HG02588 (cell line): ENCODE measurements at regions not wholly inside any gene's neighbourhood (a gene's known extent, or its start where the extent isn't known, plus 50 kb on each side); places are given as distances from the start of the nearest gene placed in this dataset.

Experiments
- ATAC-seq: cut with Tn5 transposase; IDR thresholded peaks from one replicate; pipeline ENCODE4 v1.9.1; 2021; ENCODE audit warnings: mild to moderate bottlenecking, moderate library complexity; ENCODE audit not compliant: unreplicated experiment

DNA sequence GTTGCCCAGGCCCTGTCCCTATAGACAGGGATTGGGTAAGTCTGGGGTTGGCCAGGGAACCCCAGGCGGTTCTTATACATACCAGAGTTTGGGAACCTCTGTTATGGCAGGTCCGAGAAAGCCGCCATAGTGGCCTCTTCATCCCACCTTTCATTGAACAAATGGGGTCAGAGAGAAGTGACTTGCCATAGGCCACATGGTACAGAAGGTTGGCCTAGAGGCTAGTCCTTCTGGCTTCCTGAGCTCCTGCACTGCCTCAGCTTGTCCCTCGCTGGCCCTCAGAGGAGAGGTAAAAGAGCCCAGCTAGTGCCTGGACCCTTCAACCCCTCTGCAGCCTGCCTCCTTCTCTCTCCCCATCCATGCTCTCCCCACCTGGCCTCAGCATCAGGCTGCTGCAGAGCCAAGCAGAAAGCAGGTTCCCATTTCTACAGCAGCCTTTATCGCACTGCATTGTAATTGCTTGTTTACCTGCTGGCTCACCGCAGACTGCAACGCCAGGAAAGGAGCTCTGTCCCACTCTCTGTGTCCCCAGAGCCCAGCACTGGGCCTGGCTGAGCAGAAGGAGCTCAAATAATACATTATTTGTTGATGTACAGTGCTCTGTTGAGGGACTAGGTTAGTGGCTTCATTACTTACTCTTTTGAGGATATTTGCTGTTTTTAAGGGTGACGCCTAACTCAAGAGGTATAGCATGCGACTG is 103.6 kb downstream of the TRIM29 start:
- ATAC-seq = no peak

DNA sequence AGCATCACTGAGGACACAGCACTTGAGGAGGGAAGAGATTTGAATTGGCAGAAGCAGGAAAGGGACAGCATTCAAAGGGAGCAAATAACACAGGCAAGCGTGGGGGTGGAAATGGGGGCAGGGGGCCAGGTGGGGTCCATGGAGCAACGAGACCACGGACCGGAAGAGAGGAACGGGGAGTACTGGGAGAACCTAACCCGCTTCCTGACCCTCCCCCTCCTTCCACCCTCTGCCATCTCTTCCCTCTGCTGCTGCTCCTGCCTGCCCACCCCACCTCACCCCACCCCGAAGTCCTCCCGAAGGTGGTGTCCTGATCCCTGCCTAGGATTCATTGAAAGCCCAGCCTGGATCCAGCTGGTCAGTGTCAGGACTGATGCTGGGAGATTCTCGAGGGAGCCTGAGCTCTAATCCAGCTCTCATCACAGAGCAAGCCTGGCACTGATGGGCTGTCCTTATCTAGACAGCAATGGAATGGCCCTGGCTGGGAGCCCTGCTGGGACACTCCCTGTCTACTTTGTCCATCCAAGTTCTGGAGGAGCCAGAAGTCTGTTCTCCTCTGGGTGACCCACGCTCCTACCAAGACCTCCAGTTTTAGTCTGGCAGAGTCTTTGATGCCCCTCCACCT is 105.0 kb downstream of the TRIM29 start:
- ATAC-seq = no peak

- ATAC-seq = no peak
Observed at GRCh38 chr11:120031612-120032600, 106.0 kb downstream of the TRIM29 start.

DNA sequence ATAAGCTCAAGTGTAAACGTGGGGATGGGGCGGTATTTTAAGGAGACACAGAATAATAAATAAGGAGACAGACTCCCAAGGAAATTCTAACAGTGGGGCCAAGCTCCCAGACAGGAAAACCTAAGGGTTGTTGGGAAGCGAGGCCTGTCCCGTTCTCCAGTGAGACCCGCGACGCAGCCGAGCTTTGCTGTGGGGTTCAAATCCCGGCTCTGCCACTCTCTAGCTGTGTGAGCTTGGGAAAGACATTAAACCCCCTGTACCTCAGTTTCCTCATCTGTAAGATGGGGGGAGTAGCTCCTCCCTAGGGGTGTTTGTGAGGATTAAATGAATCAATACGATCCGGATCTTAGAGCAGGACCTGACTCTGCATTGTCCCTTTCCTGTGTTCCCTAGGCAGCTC is 106.8 kb downstream of the TRIM29 start:
- ATAC-seq = no peak

- no peak for ATAC-seq
Observed at GRCh38 chr11:120030411-120030810, 107.5 kb downstream of the TRIM29 start.

- ATAC-seq = no peak
Observed at GRCh38 chr11:120029321-120029720, 108.6 kb downstream of the TRIM29 start.

DNA sequence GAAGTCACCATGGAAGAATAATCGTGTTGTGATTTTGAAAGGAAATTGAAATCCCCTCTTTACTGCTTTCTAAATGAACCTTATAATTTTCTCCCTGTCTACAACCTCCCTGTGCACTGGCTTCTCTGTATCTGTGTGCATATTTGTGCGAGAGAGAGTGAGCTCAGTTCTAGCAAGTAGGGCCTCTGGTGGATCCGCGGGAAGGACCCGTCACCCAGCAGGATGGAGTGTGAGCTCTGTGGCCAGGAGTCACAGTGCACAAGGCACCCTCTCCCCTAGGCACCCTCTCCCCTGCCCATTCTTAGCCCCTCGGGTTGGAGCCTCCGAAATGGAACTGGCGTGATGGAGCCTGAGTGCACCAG is 109.0 kb downstream of the TRIM29 start:
- ATAC-seq = no peak

GRCh38 chr11:120028181-120028896 is 109.6 kb downstream of the TRIM29 start:
- ATAC-seq = no peak

- ATAC-seq = no peak
Observed at GRCh38 chr11:120027546-120028180, 110.2 kb downstream of the TRIM29 start.

DNA sequence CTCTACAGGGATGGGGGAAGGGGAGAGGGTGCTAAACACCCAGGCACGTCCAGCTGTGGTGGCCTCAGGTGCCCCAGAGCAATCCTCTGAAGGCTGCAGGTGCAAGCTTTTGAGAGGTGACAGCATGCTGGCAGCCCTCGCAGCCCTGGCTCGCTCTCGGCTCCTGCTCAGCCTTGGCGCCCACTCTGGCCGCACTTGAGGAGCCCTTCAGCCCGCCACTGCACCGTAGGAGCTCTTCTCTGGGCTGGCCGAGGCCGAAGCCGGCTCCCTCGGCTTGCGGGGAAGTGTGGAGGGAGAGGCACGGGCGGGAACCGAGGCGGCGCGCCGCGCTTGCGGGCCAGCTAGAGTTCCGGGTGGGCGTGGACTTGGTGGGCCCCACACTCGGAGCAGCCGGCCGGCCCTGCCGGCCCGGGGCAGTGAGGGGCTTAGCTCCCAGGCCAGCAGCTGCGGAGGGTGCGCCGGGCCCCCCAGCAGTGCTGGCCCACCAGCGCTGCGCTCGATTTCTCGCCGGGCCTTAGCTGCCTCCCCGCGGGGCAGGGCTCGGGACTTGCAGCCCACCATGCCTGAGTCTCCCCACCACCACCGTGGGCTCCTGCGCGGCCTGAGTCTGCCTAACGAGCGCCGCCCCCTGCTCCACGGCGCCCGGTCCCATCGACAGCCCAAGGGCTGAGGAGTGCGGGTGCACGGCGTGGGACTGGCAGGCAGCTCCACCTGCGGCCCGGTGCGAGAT is 112.1 kb downstream of the TRIM29 start:
- ATAC-seq = no peak

DNA sequence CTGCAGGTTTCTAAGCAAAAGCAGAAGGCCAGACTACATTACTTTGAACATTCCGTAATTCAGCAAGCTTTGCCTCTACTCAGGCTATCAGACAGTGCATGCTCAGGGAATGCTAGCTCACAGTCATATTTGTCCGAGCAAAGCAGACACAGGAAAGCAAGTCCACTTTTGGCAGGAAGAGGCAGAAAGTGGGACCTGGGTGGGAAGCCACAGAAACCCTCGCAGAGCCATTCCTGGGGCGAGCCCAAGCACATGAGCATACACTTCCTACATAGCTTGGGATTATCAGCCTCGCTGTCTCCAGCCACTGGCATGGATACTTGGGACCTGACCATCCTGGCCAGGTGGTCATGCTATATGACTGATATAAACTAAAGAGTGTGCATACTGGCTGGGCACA is 113.3 kb downstream of the TRIM29 start:
- ATAC-seq = no peak

DNA sequence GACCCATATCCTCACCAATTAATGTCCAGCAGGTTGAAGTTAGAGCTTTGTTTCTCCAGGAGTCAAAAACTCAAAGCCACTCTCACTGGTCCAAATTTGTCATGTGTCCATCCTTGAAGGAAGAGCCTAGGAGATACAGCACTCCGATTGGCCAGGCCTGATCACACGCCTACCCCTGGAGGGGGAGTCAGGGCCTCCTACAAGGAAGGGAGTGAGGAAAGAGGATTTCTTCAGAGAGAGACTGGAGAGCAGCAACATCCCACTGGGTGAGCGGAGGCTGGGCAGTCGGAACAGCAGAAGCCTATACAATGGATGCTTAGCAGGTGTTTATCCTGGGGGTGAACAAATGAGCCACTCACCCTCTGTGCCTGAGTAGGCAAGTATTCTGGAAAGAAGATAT is 113.9 kb downstream of the TRIM29 start:
- no peak for ATAC-seq

- ATAC-seq = no peak
Observed at GRCh38 chr11:120023551-120023950, 114.4 kb downstream of the TRIM29 start.

GRCh38 chr11:120023120-120023519 is 114.8 kb downstream of the TRIM29 start:
- ATAC-seq = no peak

DNA sequence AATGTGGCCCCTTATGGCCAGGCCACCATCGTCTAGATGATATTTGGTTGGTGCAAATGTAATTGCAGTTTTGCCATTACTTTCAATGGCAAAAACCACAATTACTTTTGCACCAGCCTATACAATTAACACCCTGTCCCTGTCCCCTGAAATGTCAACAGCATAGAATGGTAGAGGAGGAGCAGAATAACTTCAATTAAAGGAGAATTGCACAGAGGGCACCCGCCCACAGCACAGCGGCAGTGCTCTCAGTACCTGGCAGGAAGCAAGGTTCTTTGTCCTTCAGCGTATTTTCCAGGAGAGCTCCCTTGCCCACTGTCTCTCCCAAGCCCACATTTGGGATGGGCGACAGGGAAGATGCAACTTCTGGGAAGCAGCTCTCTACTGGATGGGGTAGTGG is 115.3 kb downstream of the TRIM29 start:
- ATAC-seq = no peak

- ATAC-seq = no peak
Observed at GRCh38 chr11:120021978-120022377, 115.9 kb downstream of the TRIM29 start.

DNA sequence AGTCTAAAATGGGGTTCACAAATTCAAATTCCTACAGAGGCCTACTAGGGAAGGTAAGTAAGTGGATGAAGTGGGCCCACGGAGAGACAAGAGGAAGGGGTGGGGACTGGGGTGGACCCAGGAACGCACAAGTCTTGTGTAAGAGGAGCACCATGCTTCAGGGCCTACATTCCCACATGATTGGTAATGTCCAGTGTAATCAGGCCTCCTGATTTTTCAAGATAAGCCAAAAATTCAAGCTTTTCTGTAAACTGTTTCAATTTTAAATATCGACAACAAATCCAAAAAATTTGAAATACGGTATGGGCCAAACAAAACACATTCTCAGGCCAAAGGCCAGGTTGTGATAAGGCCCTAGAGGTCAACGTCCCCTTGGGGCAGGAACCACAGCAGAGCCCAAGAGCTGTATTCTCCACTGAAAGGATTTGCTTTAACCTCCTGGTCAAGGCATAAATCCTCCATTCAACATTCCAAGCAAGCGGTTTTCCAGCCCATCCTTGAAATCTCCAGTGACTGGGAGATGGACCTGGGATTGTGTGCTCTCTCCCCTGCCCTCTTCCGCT is 116.4 kb downstream of the TRIM29 start:
- no peak for ATAC-seq

DNA sequence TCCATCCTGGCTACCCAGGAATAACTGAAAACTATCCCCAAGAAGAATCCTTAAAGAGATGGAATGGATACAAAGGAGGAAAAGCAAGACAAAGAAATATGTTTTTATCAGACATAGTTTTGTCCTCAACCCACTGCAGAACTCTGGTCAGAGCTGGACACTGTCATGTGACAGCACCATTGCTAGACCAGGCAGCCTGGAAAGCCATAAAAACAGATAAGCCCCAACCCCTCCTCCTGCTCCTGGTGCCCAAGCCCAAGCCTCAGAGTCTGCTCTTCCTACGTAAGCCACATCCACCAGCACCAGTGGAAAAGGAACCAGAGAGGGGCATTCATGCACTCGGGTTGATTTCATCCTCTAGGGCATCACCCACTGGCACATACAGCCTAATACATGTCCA is 116.9 kb downstream of the TRIM29 start:
- no peak for ATAC-seq

DNA sequence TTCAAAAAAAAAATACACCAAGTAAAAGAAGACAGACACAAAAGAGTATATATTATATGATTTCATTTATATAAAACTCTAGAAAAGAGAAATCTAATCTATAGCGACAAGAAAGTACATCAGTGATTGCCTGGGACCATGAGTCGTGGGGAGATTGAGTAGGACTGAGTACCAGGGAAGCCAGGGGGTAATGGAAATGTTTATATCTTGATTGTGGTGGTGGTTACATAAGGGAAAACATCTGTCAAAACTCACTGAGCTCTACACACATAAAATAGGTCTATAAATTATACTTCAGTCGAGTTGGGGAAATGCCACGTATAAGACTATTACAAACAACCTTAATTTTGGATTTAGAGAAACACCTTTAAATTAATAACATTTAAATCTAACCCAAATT is 117.4 kb downstream of the TRIM29 start:
- no peak for ATAC-seq

GRCh38 chr11:120019191-120019590 is 118.7 kb downstream of the TRIM29 start:
- no peak for ATAC-seq
